HEK293T (cell line): ENCODE measurements at regions not wholly inside any gene's neighbourhood (a gene's known extent, or its start where the extent isn't known, plus 50 kb on each side); places are given as distances from the start of the nearest gene placed in this dataset.

ENCODE experiments used
- BHLHE40 ChIP-seq: fragments of 450-650 bp; IDR thresholded peaks from 2 replicates; pipeline ENCODE4 v1.6.1; 2016; ENCODE audit warnings: mild to moderate bottlenecking, moderate library complexity, borderline replicate concordance
- FOXK2 ChIP-seq: fragments of 450-650 bp; IDR thresholded peaks from 2 replicates; pipeline ENCODE4 v1.6.1; 2016; ENCODE audit warnings: mild to moderate bottlenecking
- SP1 ChIP-seq: fragments of 450-650 bp; IDR thresholded peaks from 2 replicates; pipeline ENCODE4 v1.6.1; 2017
- TARDBP ChIP-seq: fragments of 450-650 bp; IDR thresholded peaks from 2 replicates; pipeline ENCODE4 v1.6.1; 2016

- TF ChIP-seq FOXK2, result no peak
- TF ChIP-seq BHLHE40, result no peak
- TF ChIP-seq TARDBP, result no peak
- no peak for TF ChIP-seq SP1
Measured at GRCh38 chr2:6127718-6128117, 435.5 kb downstream of the SOX11 start.
